ENCODE measurements at regions not wholly inside any gene's neighbourhood (a gene's known extent, or its start where the extent isn't known, plus 50 kb on each side); places are given as distances from the start of the nearest gene placed in this dataset.
"Not testable (repeated sequence)": the region's sequence is repeated elsewhere in the genome, so short reads cannot be mapped to it uniquely, and the experiment has no call there.

DNA sequence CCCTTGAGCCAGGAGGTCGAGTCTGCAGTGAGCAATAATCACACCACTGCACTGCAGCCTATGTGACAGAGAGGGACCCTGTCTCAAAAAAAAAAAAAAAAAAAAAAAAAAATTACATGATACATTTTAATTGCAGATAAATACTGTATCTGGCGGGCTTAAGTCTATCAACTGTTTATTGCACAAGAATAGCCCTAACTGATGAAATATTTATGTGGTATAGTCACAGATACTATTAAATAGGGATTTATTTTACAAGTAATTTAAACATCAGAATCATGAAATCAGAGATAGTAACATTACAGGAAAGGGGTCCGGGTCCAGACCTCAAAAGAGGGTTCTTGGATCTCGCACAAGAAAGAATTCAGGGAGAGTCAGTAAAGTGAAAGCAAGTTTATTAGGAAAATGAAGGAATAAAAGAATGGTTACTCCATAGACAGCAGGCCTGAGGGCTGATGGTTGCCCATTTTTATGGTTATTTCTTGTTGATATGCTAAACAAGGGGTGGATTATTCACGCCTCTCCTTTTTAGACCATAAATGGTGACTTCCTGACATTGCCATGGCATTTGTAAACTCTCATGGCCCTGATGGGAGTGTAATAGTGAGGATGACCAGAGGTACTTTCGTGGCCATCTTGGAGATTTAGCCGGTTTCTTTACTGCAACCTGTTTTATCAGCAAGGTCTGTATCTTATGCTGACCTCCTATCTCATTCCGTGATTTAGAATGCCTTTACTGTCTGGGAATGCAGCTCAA, 166.6 kb downstream of the PMAIP1 start:
- Histone ChIP-seq H3K27ac (no peak overlapping the region), H3K4me1 (no peaks in the 10 kb centered on the region), H3K27me3 (no peaks in the 10 kb centered on the region), H3K4me3 (no peak overlapping the region), H3K36me3 (ENCODE audit: low read depth, missing control alignments) (no peaks in the 10 kb centered on the region), H3K9me3 (no peaks in the 10 kb centered on the region)
- DNase-seq = no peak
- 63 to 87% methylated on average over 8 of the region's 8 CpGs for WGBS, 2 donors
- TF ChIP-seq, protein P1, sequence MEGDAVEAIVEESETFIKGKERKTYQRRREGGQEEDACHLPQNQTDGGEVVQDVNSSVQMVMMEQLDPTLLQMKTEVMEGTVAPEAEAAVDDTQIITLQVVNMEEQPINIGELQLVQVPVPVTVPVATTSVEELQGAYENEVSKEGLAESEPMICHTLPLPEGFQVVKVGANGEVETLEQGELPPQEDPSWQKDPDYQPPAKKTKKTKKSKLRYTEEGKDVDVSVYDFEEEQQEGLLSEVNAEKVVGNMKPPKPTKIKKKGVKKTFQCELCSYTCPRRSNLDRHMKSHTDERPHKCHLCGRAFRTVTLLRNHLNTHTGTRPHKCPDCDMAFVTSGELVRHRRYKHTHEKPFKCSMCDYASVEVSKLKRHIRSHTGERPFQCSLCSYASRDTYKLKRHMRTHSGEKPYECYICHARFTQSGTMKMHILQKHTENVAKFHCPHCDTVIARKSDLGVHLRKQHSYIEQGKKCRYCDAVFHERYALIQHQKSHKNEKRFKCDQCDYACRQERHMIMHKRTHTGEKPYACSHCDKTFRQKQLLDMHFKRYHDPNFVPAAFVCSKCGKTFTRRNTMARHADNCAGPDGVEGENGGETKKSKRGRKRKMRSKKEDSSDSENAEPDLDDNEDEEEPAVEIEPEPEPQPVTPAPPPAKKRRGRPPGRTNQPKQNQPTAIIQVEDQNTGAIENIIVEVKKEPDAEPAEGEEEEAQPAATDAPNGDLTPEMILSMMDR (IDR thresholded peaks at IDR 0.05) = no peak
- TF ChIP-seq POLR2A (IDR thresholded peaks at IDR 0.05) = no peak
- intact Hi-C loops (cut with DNase I; ENCODE audit: low total_unique reads) = no loop called here

DNA sequence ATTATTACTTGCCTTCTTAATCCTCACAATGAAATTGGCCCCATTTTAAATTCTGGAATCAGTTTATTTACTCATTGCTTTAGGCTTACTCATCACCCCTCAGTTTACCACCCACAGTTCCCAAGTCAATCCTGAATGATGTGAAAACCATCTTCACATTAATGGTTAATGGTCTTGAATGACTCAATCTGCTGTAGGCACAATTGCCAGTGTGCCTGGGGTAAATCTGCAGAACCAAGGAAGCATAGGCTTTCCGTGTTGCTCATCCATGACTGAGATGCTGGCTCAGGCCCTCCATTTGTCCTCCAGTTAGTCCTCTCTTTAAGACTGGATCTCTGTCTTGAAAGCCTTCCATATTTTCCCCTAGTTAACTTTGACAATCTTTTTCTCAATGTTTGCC, 164.5 kb downstream of the PMAIP1 start:
- Histone ChIP-seq H3K4me1 (no peaks in the 10 kb centered on the region), H3K27ac (no peak overlapping the region), H3K9me3 (no peaks in the 10 kb centered on the region), H3K4me3 (no peak overlapping the region), H3K36me3 (ENCODE audit: low read depth, missing control alignments) (no peaks in the 10 kb centered on the region), H3K27me3 (no peaks in the 10 kb centered on the region)
- no peak for TF ChIP-seq POLR2A (IDR thresholded peaks at IDR 0.05)
- TF ChIP-seq, protein P1 (IDR thresholded peaks at IDR 0.05) = no peak
- 83 to 100% methylated on average over 1 of the region's 1 CpG for WGBS, 2 donors
- no peak for DNase-seq
- intact Hi-C loops (cut with DNase I; ENCODE audit: low total_unique reads) = no loop called here

DNA sequence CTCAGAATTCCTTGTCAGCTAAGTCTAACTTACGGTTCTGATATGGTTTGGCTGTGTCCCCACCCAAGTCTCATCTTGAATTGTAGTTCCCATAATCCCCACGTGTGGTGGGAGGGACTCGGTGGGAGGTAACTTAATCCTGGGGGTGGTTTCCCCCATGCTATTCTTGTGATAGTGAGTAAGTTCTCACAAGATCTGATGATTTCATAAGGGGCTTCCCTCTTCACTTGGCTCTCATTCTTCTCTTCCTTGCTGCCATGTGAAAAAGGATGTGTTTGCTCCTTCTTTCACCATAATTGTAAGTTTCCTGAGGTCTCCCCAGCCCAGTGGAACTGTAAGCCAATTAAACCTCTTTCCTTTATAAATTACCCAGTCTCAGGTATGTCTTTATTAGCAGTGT, 163.0 kb downstream of the PMAIP1 start:
- H3K4me3 ChIP-seq; H3K27ac ChIP-seq; H3K9me3 ChIP-seq; H3K4me1 ChIP-seq; intact Hi-C loops (cut with DNase I; ENCODE audit: low total_unique reads); DNase-seq; H3K36me3 ChIP-seq (ENCODE audit: low read depth, missing control alignments); H3K27me3 ChIP-seq: not testable (repeated sequence)
- 61 to 88% methylated on average over 3 of the region's 3 CpGs for WGBS, 2 donors

DNA sequence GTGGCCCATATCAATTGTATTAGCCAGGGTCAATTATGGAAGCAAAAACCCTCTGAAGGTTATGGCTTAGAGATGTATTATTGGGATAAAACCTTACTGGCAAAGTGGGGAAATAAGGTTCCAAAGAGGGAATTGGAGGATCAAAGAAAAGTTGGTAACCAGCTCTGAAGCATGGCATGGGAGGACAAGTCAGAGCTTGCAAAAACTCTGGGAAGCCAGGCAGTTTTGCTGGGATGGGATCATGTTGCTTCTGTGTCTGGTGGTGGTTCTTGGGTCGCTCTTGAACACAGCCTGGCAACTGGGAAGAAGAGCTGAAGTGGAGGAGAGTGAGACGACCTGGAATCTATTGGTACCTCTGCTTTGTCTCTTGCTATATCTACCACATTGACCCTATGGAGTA, 162.6 kb downstream of the PMAIP1 start:
- intact Hi-C loops (cut with DNase I; ENCODE audit: low total_unique reads) = no loop called here
- Histone ChIP-seq H3K27me3 (no peaks in the 10 kb centered on the region), H3K27ac (no peak overlapping the region), H3K36me3 (ENCODE audit: low read depth, missing control alignments) (no peaks in the 10 kb centered on the region), H3K9me3 (no peaks in the 10 kb centered on the region), H3K4me1 (no peaks in the 10 kb centered on the region), H3K4me3 (no peak overlapping the region)
- TF ChIP-seq, protein P1 (IDR thresholded peaks at IDR 0.05) = no peak
- WGBS, 2 donors = 79 to 88% methylated on average over 2 of the region's 2 CpGs
- no peak for DNase-seq

DNA sequence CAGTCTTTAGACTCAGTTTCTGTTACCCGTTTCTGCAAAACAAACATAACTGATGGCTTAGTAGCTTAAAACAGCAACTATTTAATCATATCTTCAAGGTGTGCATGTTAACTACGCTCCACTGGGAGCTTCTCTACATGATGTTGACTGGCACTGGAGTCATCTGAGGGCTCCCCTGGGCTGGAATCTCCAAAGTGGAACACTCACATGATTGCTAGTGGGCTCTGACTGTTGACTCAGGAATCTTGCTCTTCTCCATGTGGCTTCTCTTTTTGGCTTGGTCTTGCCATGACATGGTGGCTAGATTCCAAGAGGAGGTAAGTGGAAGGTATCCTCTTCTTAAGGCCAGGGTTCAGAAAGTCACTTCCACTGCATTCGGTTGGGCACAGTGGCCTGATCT, 160.8 kb downstream of the PMAIP1 start:
- H3K36me3 ChIP-seq (ENCODE audit: low read depth, missing control alignments) = no peaks in the 10 kb centered on the region
- no peak overlapping the region for H3K27ac ChIP-seq
- no peak for DNase-seq

More for the DNA sequence above, 160.8 kb downstream of the PMAIP1 start:
- Histone ChIP-seq H3K27me3 (no peaks in the 10 kb centered on the region), H3K9me3 (no peaks in the 10 kb centered on the region), H3K4me1 (no peaks in the 10 kb centered on the region), H3K4me3 (no peak overlapping the region)
- WGBS, 2 donors = 95 to 96% methylated on average over 3 of the region's 3 CpGs
- TF ChIP-seq POLR2A (IDR thresholded peaks at IDR 0.05) = no peak
- TF ChIP-seq, protein P1 (IDR thresholded peaks at IDR 0.05) = no peak
- intact Hi-C loops (cut with DNase I; ENCODE audit: low total_unique reads) = no loop called here

Measured in testis (tissue), 2 donors.